NCI-H1105 (cell line): ENCODE measurements at regions not wholly inside any gene's neighbourhood (a gene's known extent, or its start where the extent isn't known, plus 50 kb on each side); places are given as distances from the start of the nearest gene placed in this dataset.
"Not testable (repeated sequence)": the region's sequence is repeated elsewhere in the genome, so short reads cannot be mapped to it uniquely, and the experiment has no call there.

Experiments used
- DNase-seq: peaks from one replicate; lab custom pipeline; 2025; lab: John Stamatoyannopoulos, UW

- DNase-seq, result no peak
These were observed 361.4 kb upstream of the POU5F2 start for GRCh38 chr5:94102849-94103248.

GRCh38 chr5:94097384-94097783 lies 356.0 kb upstream of the POU5F2 start:
- DNase-seq, result not testable (repeated sequence)

GRCh38 chr5:94094793-94095441 lies 353.5 kb upstream of the POU5F2 start:
- DNase-seq, result no peak

GRCh38 chr5:94093300-94093699 lies 351.9 kb upstream of the POU5F2 start:
- no peak for DNase-seq

- not testable (repeated sequence) for DNase-seq
These were observed 345.2 kb upstream of the POU5F2 start for GRCh38 chr5:94086635-94087034.

- DNase-seq, result no peak
These were observed 344.8 kb upstream of the POU5F2 start for GRCh38 chr5:94086194-94086593.

- DNase-seq, result peak; percentile 33
These were observed 341.0 kb upstream of the POU5F2 start for GRCh38 chr5:94082405-94082804.

GRCh38 chr5:94081088-94081487 lies 339.7 kb upstream of the POU5F2 start:
- DNase-seq, result no peak

- DNase-seq, result no peak
These were observed 339.0 kb upstream of the POU5F2 start for GRCh38 chr5:94080390-94080789.

GRCh38 chr5:94072116-94072515 lies 330.7 kb upstream of the POU5F2 start:
- no peak for DNase-seq

GRCh38 chr5:94066437-94067207 lies 325.2 kb upstream of the POU5F2 start:
- no peak for DNase-seq

GRCh38 chr5:94064025-94064424 lies 322.6 kb upstream of the POU5F2 start:
- no peak for DNase-seq

GRCh38 chr5:94057655-94058054 lies 316.3 kb upstream of the POU5F2 start:
- no peak for DNase-seq

- DNase-seq, result no peak
These were observed 315.8 kb upstream of the POU5F2 start for GRCh38 chr5:94057217-94057616.

- DNase-seq, result not testable (repeated sequence)
These were observed 308.0 kb upstream of the POU5F2 start for GRCh38 chr5:94049307-94049922.

GRCh38 chr5:94045839-94046782 lies 304.7 kb upstream of the POU5F2 start:
- DNase-seq, result no peak

- DNase-seq, result no peak
These were observed 301.9 kb upstream of the POU5F2 start for GRCh38 chr5:94043311-94043710.

- no peak for DNase-seq
These were observed 299.3 kb upstream of the POU5F2 start for GRCh38 chr5:94040591-94041148.

GRCh38 chr5:94039101-94039500 lies 297.7 kb upstream of the POU5F2 start:
- no peak for DNase-seq

GRCh38 chr5:94031631-94032030 lies 290.2 kb upstream of the POU5F2 start:
- DNase-seq, result no peak

- no peak for DNase-seq
These were observed 286.6 kb upstream of the POU5F2 start for GRCh38 chr5:94028001-94028400.

GRCh38 chr5:94027145-94027544 lies 285.7 kb upstream of the POU5F2 start:
- no peak for DNase-seq
